ENCODE measurements at regions not wholly inside any gene's neighbourhood (a gene's known extent, or its start where the extent isn't known, plus 50 kb on each side); places are given as distances from the start of the nearest gene placed in this dataset.

GRCh38 chr12:3398196-3398789 lies 92.7 kb upstream of the PRMT8 start:
- Histone ChIP-seq H3K4me1 (ENCODE audit: control insufficient read depth, insufficient read depth, low read length) (no peaks in the 10 kb centered on the region), H3K4me3 (ENCODE audit: low read depth, low read length) (peak overlapping the region; percentile 58), H3K9ac (ENCODE audit: low read depth, low read length) (no peak overlapping the region)

DNA sequence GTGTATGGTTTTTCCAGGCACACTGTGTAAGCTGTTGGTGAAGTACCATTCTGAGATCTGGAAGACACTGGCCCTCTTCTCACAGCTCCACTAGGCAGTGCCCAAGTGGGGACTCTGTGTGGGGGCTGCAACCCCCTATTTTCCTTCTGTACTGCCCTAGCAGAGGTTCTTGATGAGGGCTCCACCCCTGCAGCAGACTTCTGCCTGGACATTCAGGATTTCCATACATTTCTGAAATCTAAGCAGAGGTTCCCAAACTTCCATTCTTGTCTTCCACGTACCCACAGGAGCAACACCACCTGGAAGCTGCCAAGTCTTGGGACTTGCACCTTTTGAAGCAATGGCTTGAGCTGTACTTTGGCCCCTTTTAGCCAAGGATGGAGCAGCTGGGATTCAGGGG lies 85.2 kb upstream of the PRMT8 start:
- Histone ChIP-seq H3K27ac (ENCODE audit: low read depth, low read length) (no peak overlapping the region), H3K9ac (ENCODE audit: low read depth, low read length) (no peak overlapping the region), H3K9me3 (ENCODE audit: control insufficient read depth, insufficient read depth, low read length) (peaks cover 20% of the 10 kb centered on the region), H3K27me3 (ENCODE audit: control insufficient read depth, insufficient read depth, low read length) (no peaks in the 10 kb centered on the region), H3K4me3 (ENCODE audit: low read depth, low read length) (no peak overlapping the region), H3K4me1 (ENCODE audit: control insufficient read depth, insufficient read depth, low read length) (no peaks in the 10 kb centered on the region), H3K36me3 (ENCODE audit: control insufficient read depth, insufficient read depth, low read length) (no peaks in the 10 kb centered on the region)

More at GRCh38 chr12:3398196-3398789, 92.7 kb upstream of the PRMT8 start:
- no peaks in the 10 kb centered on the region for H3K36me3 ChIP-seq (ENCODE audit: control insufficient read depth, insufficient read depth, low read length)
- no peak overlapping the region for H3K27ac ChIP-seq (ENCODE audit: low read depth, low read length)
- peaks cover 11% of the 10 kb centered on the region; the same call in 1 of the 2 replicates for H3K9me3 ChIP-seq (ENCODE audit: control insufficient read depth, insufficient read depth, low read length)
- 0 out of 2 replicates have a peak, but pooled peaks cover 7% of the 10 kb centered on the region for H3K27me3 ChIP-seq (ENCODE audit: control insufficient read depth, insufficient read depth, low read length)

DNA sequence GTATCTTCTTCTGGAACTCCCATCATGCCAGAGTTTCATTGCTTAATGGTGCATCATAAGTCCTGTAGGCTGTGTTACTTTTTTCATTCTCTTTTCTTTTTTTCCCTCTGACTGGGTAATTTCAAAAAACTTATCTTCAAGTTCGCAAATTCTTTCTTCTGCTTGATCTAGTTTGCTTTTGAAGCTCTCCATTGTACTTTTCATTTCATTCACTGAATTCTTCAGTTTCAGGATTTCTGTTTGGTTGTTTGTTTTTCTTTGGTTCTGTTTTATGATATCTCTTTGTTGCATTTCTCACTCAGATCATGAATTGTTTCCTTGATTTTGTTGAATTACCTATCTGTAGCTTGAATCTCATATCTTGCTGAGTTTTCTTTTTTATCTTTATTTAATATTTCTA lies 83.3 kb upstream of the PRMT8 start:
- H3K4me3 ChIP-seq (ENCODE audit: low read depth, low read length): no peak overlapping the region
- H3K4me1 ChIP-seq (ENCODE audit: control insufficient read depth, insufficient read depth, low read length): no peaks in the 10 kb centered on the region
- peaks cover 20% of the 10 kb centered on the region for H3K9me3 ChIP-seq (ENCODE audit: control insufficient read depth, insufficient read depth, low read length)
- no peak overlapping the region for H3K27ac ChIP-seq (ENCODE audit: low read depth, low read length)
- no peaks in the 10 kb centered on the region for H3K27me3 ChIP-seq (ENCODE audit: control insufficient read depth, insufficient read depth, low read length)
- H3K36me3 ChIP-seq (ENCODE audit: control insufficient read depth, insufficient read depth, low read length): no peaks in the 10 kb centered on the region
- no peak overlapping the region for H3K9ac ChIP-seq (ENCODE audit: low read depth, low read length)

DNA sequence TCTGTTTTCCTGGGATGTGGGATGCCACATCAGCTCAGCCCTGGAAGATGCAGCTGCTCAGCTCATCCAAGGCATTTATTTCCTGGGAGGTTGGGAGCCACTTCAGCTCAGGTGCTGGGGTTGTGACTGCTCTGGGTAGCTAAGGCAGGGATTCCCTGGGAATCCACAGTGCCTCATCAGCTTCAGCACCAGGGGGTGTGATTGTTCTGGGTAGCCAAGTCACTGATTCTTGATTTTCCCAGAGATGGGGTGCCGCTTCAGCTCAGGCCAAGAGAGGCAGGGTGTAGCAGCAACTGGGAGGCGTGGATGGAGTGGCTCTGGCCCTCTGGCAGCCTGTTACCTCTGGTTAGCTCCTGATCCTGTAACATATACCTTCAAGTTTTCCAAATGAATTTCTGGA lies 81.3 kb upstream of the PRMT8 start:
- Histone ChIP-seq H3K27ac (ENCODE audit: low read depth, low read length) (no peak overlapping the region), H3K4me1 (ENCODE audit: control insufficient read depth, insufficient read depth, low read length) (no peaks in the 10 kb centered on the region), H3K36me3 (ENCODE audit: control insufficient read depth, insufficient read depth, low read length) (no peaks in the 10 kb centered on the region), H3K4me3 (ENCODE audit: low read depth, low read length) (no peak overlapping the region), H3K9me3 (ENCODE audit: control insufficient read depth, insufficient read depth, low read length) (peaks cover 11% of the 10 kb centered on the region), H3K9ac (ENCODE audit: low read depth, low read length) (no peak overlapping the region), H3K27me3 (ENCODE audit: control insufficient read depth, insufficient read depth, low read length) (no peaks in the 10 kb centered on the region)

DNA sequence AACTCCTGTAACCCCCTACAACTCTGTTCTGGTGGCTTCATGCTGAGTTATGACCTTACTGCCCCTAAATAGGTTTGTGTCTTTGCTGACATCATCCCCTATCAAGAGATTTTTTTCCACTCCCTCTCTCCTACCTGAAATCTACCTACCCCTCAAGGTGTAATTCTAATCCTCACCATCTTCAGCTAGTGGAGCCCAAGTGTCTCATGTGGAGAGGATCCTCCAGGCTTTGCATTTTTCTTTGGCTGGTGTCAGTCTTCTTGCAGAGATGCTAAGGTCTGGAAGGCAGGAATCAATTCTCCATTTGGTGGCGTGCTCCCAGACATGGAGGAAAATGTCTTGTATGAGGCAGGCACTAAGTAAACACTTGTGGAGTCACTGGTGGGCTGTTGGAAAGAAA lies 74.8 kb upstream of the PRMT8 start:
- Histone ChIP-seq H3K36me3 (ENCODE audit: control insufficient read depth, insufficient read depth, low read length) (no peaks in the 10 kb centered on the region), H3K4me3 (ENCODE audit: low read depth, low read length) (no peak overlapping the region), H3K9me3 (ENCODE audit: control insufficient read depth, insufficient read depth, low read length) (no peaks in the 10 kb centered on the region), H3K27me3 (ENCODE audit: control insufficient read depth, insufficient read depth, low read length) (no peaks in the 10 kb centered on the region), H3K27ac (ENCODE audit: low read depth, low read length) (no peak overlapping the region), H3K9ac (ENCODE audit: low read depth, low read length) (no peak overlapping the region), H3K4me1 (ENCODE audit: control insufficient read depth, insufficient read depth, low read length) (peaks cover 5% of the 10 kb centered on the region)

DNA sequence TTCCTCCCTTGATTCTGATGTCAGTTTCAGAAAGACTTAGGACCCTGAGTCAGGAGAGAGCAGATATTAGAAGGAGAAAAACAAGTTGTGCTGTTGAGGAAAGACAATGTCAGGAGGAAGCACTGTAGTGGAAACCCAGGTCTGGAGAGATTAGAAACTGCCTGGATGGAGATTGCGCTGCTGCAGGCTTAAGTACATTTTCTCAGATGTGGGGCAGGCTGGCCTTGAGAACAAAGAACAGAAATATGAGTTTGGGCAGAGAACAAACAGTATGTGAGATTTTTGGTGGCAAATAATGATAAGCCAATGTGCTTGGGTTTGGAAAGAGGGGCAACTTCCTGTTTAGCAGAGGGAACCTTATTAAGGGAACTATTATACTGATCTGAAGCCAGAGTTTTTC lies 74.3 kb upstream of the PRMT8 start:
- Histone ChIP-seq H3K36me3 (ENCODE audit: control insufficient read depth, insufficient read depth, low read length) (no peaks in the 10 kb centered on the region), H3K9me3 (ENCODE audit: control insufficient read depth, insufficient read depth, low read length) (no peaks in the 10 kb centered on the region), H3K27ac (ENCODE audit: low read depth, low read length) (no peak overlapping the region), H3K27me3 (ENCODE audit: control insufficient read depth, insufficient read depth, low read length) (no peaks in the 10 kb centered on the region), H3K9ac (ENCODE audit: low read depth, low read length) (no peak overlapping the region), H3K4me3 (ENCODE audit: low read depth, low read length) (no peak overlapping the region), H3K4me1 (ENCODE audit: control insufficient read depth, insufficient read depth, low read length) (peaks cover 10% of the 10 kb centered on the region)

- no peaks in the 10 kb centered on the region for H3K9me3 ChIP-seq (ENCODE audit: control insufficient read depth, insufficient read depth, low read length)
- H3K36me3 ChIP-seq (ENCODE audit: control insufficient read depth, insufficient read depth, low read length): no peaks in the 10 kb centered on the region
- H3K27me3 ChIP-seq (ENCODE audit: control insufficient read depth, insufficient read depth, low read length): no peaks in the 10 kb centered on the region
- peaks cover 14% of the 10 kb centered on the region for H3K4me1 ChIP-seq (ENCODE audit: control insufficient read depth, insufficient read depth, low read length)
- H3K9ac ChIP-seq (ENCODE audit: low read depth, low read length): no peak overlapping the region
- no peak overlapping the region for H3K4me3 ChIP-seq (ENCODE audit: low read depth, low read length)
- no peak overlapping the region for H3K27ac ChIP-seq (ENCODE audit: low read depth, low read length)
Observed at GRCh38 chr12:3417113-3417512, 73.9 kb upstream of the PRMT8 start.

GRCh38 chr12:3417937-3418462 lies 73.0 kb upstream of the PRMT8 start:
- Histone ChIP-seq H3K9me3 (ENCODE audit: control insufficient read depth, insufficient read depth, low read length) (no peaks in the 10 kb centered on the region), H3K36me3 (ENCODE audit: control insufficient read depth, insufficient read depth, low read length) (no peaks in the 10 kb centered on the region), H3K9ac (ENCODE audit: low read depth, low read length) (no peak overlapping the region), H3K4me1 (ENCODE audit: control insufficient read depth, insufficient read depth, low read length) (peaks cover 15% of the 10 kb centered on the region), H3K27ac (ENCODE audit: low read depth, low read length) (no peak overlapping the region), H3K4me3 (ENCODE audit: low read depth, low read length) (no peak overlapping the region), H3K27me3 (ENCODE audit: control insufficient read depth, insufficient read depth, low read length) (no peaks in the 10 kb centered on the region; the same call in 1 of the 2 replicates)

GRCh38 chr12:3418609-3419390 lies 72.2 kb upstream of the PRMT8 start:
- no peak overlapping the region for H3K27ac ChIP-seq (ENCODE audit: low read depth, low read length)
- no peaks in the 10 kb centered on the region for H3K9me3 ChIP-seq (ENCODE audit: control insufficient read depth, insufficient read depth, low read length)
- H3K27me3 ChIP-seq (ENCODE audit: control insufficient read depth, insufficient read depth, low read length): no peaks in the 10 kb centered on the region; the same call in 1 of the 2 replicates
- no peak overlapping the region for H3K4me3 ChIP-seq (ENCODE audit: low read depth, low read length)
- peaks cover 15% of the 10 kb centered on the region for H3K4me1 ChIP-seq (ENCODE audit: control insufficient read depth, insufficient read depth, low read length)
- H3K9ac ChIP-seq (ENCODE audit: low read depth, low read length): no peak overlapping the region
- no peaks in the 10 kb centered on the region for H3K36me3 ChIP-seq (ENCODE audit: control insufficient read depth, insufficient read depth, low read length)

GRCh38 chr12:3419558-3419957 lies 71.4 kb upstream of the PRMT8 start:
- no peaks in the 10 kb centered on the region for H3K9me3 ChIP-seq (ENCODE audit: control insufficient read depth, insufficient read depth, low read length)
- H3K9ac ChIP-seq (ENCODE audit: low read depth, low read length): no peak overlapping the region
- H3K36me3 ChIP-seq (ENCODE audit: control insufficient read depth, insufficient read depth, low read length): no peaks in the 10 kb centered on the region
- H3K27me3 ChIP-seq (ENCODE audit: control insufficient read depth, insufficient read depth, low read length): no peaks in the 10 kb centered on the region; the same call in 1 of the 2 replicates
- peaks cover 15% of the 10 kb centered on the region for H3K4me1 ChIP-seq (ENCODE audit: control insufficient read depth, insufficient read depth, low read length)
- no peak overlapping the region for H3K4me3 ChIP-seq (ENCODE audit: low read depth, low read length)
- no peak overlapping the region for H3K27ac ChIP-seq (ENCODE audit: low read depth, low read length)

DNA sequence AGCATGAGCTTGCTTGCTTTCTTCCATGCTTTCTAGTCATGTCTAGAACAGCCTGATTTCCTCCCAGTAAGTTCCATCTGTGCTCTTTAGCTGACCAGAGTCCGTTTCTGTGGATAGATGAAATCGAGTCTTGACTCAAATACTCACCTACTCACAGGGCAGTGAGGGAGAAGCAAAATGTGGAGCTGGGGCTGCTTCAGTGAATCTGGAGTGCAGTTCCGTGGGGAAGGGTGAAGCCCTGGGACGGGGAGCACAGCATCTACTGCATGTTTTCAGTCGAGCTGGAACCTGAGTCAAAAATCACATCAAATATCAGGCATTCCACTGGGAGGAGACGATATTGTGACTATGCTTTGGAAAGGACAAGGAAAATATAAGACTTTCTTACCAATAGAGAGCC lies 70.3 kb upstream of the PRMT8 start:
- Histone ChIP-seq H3K27me3 (ENCODE audit: control insufficient read depth, insufficient read depth, low read length) (no peaks in the 10 kb centered on the region; the same call in 1 of the 2 replicates), H3K9me3 (ENCODE audit: control insufficient read depth, insufficient read depth, low read length) (no peaks in the 10 kb centered on the region), H3K9ac (ENCODE audit: low read depth, low read length) (no peak overlapping the region), H3K36me3 (ENCODE audit: control insufficient read depth, insufficient read depth, low read length) (no peaks in the 10 kb centered on the region), H3K4me3 (ENCODE audit: low read depth, low read length) (no peak overlapping the region), H3K27ac (ENCODE audit: low read depth, low read length) (no peak overlapping the region), H3K4me1 (ENCODE audit: control insufficient read depth, insufficient read depth, low read length) (peaks cover 15% of the 10 kb centered on the region)
